Effector memory CD8-positive, alpha-beta T cell (primary cell): ENCODE measurements at regions not wholly inside any gene's neighbourhood (a gene's known extent, or its start where the extent isn't known, plus 50 kb on each side); places are given as distances from the start of the nearest gene placed in this dataset.

Source experiments
- ATAC-seq: fragments of 150-1000 bp; cut with Tn5 transposase; replicated peaks from 2 replicates; pipeline ENCODE4 v1.10.0; 2021; ENCODE audit warnings: mild to moderate bottlenecking, moderate library complexity
- DNase-seq, 3 experiments: peaks; one replicate each; pipeline ENCODE4 v3.0.0; 2021
- H3K27ac Mint-ChIP-seq, 2 donors: one replicate each; pipeline ENCODE4 v1.8.0; 2022; ENCODE audit warnings: mild to moderate bottlenecking in 2 of 2, mixed read lengths in 2 of 2, moderate library complexity in 2 of 2
- H3K27me3 Mint-ChIP-seq, 2 donors: one replicate each; pipeline ENCODE4 v1.8.0; 2022; ENCODE audit warnings: mixed read lengths in 2 of 2
- H3K36me3 Mint-ChIP-seq: one replicate; pipeline ENCODE4 v1.8.0; 2022; ENCODE audit warnings: mild to moderate bottlenecking, moderate library complexity, mixed read lengths; ENCODE audit not compliant: insufficient read depth
- H3K4me1 Mint-ChIP-seq, 2 donors: one replicate each; pipeline ENCODE4 v1.8.0; 2022; ENCODE audit warnings: low read depth in 2 of 2, mixed read lengths in 2 of 2
- H3K4me3 Mint-ChIP-seq, 2 donors: one replicate each; pipeline ENCODE4 v1.8.0; 2022; ENCODE audit warnings: mild to moderate bottlenecking in 2 of 2, mixed read lengths in 2 of 2, moderate library complexity in 2 of 2
- H3K9me3 Mint-ChIP-seq, 2 donors: one replicate each; pipeline ENCODE4 v1.8.0; 2022; ENCODE audit warnings: mixed read lengths in 2 of 2

- Mint-ChIP-seq H3K9me3 (no peaks in the 10 kb centered on the region), H3K36me3 (no peaks in the 10 kb centered on the region), H3K4me1 (no peaks in the 10 kb centered on the region), H3K4me3 (no peak overlapping the region), H3K27ac (no peak overlapping the region), H3K27me3 (peaks cover 0 to 6% of the 10 kb centered on the region in 2 donors)
- no peak for DNase-seq
- no peak for ATAC-seq
Observed at GRCh38 chrX:16466640-16467432, 183.1 kb upstream of the S100G start.

DNA sequence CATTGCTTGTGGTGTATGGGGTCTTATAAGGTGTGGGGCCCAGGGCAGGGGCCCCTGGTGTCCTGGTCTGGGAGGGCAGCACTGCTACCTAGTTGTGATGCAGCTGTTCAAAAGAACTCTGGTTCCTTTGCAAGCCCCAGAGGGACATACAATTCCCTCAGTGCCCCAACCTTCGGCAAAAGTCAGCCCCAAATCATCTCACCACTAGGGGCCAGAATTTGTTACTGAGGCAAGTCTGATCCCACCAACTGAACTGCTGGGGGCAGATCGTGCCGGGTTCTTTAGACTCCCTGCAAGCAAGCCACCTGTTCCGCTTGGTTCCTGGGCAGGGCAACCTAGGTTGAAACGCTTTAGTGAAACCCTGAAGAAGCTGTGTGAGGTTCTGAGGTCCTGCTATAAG lies 180.1 kb upstream of the S100G start:
- Mint-ChIP-seq H3K27ac (no peak overlapping the region), H3K27me3 (peaks cover 0 to 6% of the 10 kb centered on the region in 2 donors), H3K4me3 (no peak overlapping the region), H3K36me3 (no peaks in the 10 kb centered on the region), H3K9me3 (no peaks in the 10 kb centered on the region), H3K4me1 (no peaks in the 10 kb centered on the region)
- DNase-seq = no peak
- no peak for ATAC-seq

- Mint-ChIP-seq H3K36me3 (no peaks in the 10 kb centered on the region), H3K27ac (no peak overlapping the region), H3K4me3 (no peak overlapping the region), H3K4me1 (no peaks in the 10 kb centered on the region), H3K9me3 (no peaks in the 10 kb centered on the region), H3K27me3 (no peaks in the 10 kb centered on the region)
- DNase-seq (no peak), ATAC-seq (no peak)
Observed at GRCh38 chrX:16472345-16472744, 177.6 kb upstream of the S100G start.

DNA sequence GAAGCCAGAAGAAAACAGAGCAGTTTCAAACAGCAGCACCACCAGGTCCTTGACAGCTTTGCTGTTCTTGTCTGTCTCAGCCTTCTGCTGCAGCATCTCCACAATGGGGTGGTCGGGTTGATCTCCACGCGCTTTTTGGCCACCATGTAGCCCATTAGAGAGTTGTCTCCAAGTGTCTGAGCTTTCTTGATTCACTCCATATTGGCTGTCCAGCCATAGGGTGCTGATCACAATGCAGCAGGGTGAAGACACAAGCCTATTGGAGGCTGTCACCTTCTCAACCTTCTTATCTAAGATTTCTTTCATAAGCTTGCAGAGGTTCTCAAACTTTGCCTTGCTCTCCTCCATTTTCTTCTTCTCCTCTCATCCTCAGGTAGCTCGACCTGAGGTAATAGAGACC lies 175.4 kb upstream of the S100G start:
- no peaks in the 10 kb centered on the region for H3K27me3 Mint-ChIP-seq
- H3K36me3 Mint-ChIP-seq = no peaks in the 10 kb centered on the region
- no peak overlapping the region for H3K4me3 Mint-ChIP-seq
- H3K9me3 Mint-ChIP-seq = no peaks in the 10 kb centered on the region
- H3K27ac Mint-ChIP-seq = no peak overlapping the region
- ATAC-seq = no peak
- DNase-seq = no peak
- peaks cover 0 to 4% of the 10 kb centered on the region in 2 donors for H3K4me1 Mint-ChIP-seq

- Mint-ChIP-seq H3K27ac (no peak overlapping the region), H3K9me3 (no peaks in the 10 kb centered on the region), H3K27me3 (no peaks in the 10 kb centered on the region), H3K36me3 (no peaks in the 10 kb centered on the region), H3K4me1 (peaks cover 0 to 4% of the 10 kb centered on the region in 2 donors), H3K4me3 (no peak overlapping the region)
- ATAC-seq (no peak), DNase-seq (no peak)
Observed at GRCh38 chrX:16476009-16476408, 173.9 kb upstream of the S100G start.

DNA sequence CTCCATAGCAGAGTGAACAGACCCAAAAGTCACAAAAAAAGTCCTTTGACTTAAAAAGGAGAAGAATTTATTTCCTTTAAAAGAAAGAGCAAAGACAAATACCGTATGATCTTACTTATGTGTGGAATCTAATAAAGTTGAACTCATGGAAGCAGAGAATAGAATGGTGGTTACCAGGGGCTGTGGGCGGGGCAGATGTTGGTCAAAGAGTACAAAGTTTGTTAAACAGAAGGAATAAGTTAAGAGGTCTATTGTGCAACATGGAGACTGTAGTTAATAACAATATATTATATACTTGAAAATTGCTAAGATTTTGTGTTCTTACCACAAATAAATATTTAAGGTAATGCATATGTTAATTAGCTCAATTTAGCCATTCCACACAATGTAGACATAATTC lies 173.3 kb upstream of the S100G start:
- Mint-ChIP-seq H3K27ac (no peak overlapping the region), H3K9me3 (no peaks in the 10 kb centered on the region), H3K27me3 (peaks cover 0 to 6% of the 10 kb centered on the region in 2 donors), H3K4me3 (no peak overlapping the region), H3K4me1 (peaks cover 0 to 4% of the 10 kb centered on the region in 2 donors), H3K36me3 (no peaks in the 10 kb centered on the region)
- ATAC-seq (no peak), DNase-seq (no peak)

DNA sequence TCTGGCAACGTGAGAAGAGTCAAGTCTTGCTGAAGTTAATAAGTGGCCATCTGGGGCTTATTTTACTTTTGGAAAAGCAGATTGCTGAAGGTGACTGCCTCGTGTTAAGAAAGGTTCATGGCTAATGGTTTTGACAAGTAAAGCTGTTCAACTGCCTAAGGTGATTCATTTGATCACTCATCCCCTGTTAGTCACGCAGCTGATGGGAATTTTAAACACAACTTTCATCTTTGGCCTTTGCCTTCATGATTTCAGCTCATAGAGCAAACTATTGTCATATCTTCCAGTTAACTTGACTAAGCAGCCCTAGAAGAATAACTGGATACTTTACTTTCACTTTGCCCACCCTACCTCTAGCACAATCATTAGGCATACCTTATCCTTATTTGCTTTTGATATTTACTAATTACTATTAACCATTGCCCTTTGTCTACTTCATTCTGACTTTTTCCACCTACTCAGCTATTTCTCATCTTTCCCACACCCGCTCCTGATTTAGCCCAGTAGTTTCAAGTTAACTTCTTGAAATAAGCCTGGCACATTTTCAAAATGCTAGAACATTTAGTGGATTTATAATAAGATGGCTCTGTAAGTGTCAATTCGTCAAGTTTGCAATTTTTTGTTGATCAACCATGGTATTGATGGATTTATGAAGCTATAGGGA lies 170.6 kb upstream of the S100G start:
- DNase-seq = no peak
- Mint-ChIP-seq H3K27ac (no peak overlapping the region), H3K4me1 (peaks cover 3 to 4% of the 10 kb centered on the region in 2 donors), H3K4me3 (no peak overlapping the region), H3K9me3 (no peaks in the 10 kb centered on the region), H3K36me3 (no peaks in the 10 kb centered on the region), H3K27me3 (peaks cover 0 to 7% of the 10 kb centered on the region in 2 donors)
- ATAC-seq = no peak

- no peak overlapping the region for H3K4me3 Mint-ChIP-seq
- ATAC-seq (no peak), DNase-seq (no peak)
- H3K9me3 Mint-ChIP-seq = no peaks in the 10 kb centered on the region
- H3K36me3 Mint-ChIP-seq = no peaks in the 10 kb centered on the region
- H3K27ac Mint-ChIP-seq = no peak overlapping the region
- H3K27me3 Mint-ChIP-seq = peaks cover 0 to 7% of the 10 kb centered on the region in 2 donors
- H3K4me1 Mint-ChIP-seq = peaks cover 3 to 4% of the 10 kb centered on the region in 2 donors
Observed at GRCh38 chrX:16480049-16480448, 169.9 kb upstream of the S100G start.

DNA sequence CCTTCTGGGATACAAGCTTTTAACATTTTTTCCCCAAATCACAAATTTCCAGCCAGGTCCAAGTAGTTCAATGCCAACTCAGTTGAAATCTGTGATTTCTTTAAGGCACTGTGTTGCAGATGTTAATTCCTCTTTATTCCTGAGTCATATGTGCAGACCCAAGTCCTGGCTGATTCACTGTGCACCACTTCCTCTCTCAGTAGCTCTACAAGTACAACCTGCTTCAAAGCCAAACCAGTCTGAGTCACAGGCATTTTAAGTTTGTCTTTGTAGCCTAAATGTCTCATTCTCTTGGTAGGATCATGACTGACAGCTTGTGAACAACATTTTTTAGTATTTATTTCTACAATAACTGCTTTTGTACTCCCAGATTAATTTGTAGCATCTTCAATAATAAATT lies 165.6 kb upstream of the S100G start:
- Mint-ChIP-seq H3K4me3 (no peak overlapping the region), H3K4me1 (peaks cover 0 to 3% of the 10 kb centered on the region in 2 donors), H3K9me3 (no peaks in the 10 kb centered on the region), H3K27ac (no peak overlapping the region), H3K27me3 (peaks cover 0 to 7% of the 10 kb centered on the region in 2 donors), H3K36me3 (no peaks in the 10 kb centered on the region)
- ATAC-seq (peak; percentile 59), DNase-seq (no peak)

- Mint-ChIP-seq H3K27ac (no peak overlapping the region), H3K9me3 (no peaks in the 10 kb centered on the region), H3K4me3 (no peak overlapping the region), H3K4me1 (peaks cover 0 to 3% of the 10 kb centered on the region in 2 donors), H3K27me3 (no peaks in the 10 kb centered on the region), H3K36me3 (no peaks in the 10 kb centered on the region)
- ATAC-seq (no peak), DNase-seq (no peak)
Observed at GRCh38 chrX:16487620-16488385, 162.2 kb upstream of the S100G start.

GRCh38 chrX:16488959-16489358 lies 161.0 kb upstream of the S100G start:
- Mint-ChIP-seq H3K4me1 (peaks cover 0 to 3% of the 10 kb centered on the region in 2 donors), H3K27me3 (peaks cover 8 to 9% of the 10 kb centered on the region in 2 donors), H3K9me3 (no peaks in the 10 kb centered on the region), H3K36me3 (no peaks in the 10 kb centered on the region), H3K27ac (no peak overlapping the region), H3K4me3 (no peak overlapping the region)
- no peak for DNase-seq
- no peak for ATAC-seq

DNA sequence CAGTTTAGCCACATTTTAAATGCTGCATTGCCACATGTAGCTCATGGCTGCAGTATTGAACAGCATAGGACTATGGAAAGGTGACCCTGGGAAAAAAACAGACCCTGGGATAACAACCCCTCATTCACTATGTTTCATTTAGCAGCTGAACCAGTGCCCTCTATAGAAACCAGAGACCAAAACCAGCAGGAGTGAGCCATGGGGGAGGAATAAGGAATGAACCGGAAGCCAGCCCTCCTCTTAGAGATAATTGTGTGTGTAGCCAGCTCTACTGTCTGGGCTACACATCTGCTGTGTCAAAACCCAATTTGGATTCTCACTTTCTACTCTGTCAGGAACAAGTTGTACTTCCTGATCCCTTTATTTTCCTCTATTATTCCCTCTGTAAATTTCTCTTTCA lies 158.5 kb upstream of the S100G start:
- Mint-ChIP-seq H3K4me1 (no peaks in the 10 kb centered on the region), H3K27ac (no peak overlapping the region), H3K4me3 (no peak overlapping the region), H3K36me3 (no peaks in the 10 kb centered on the region), H3K9me3 (no peaks in the 10 kb centered on the region), H3K27me3 (peaks cover 8 to 9% of the 10 kb centered on the region in 2 donors)
- ATAC-seq (no peak), DNase-seq (no peak)

DNA sequence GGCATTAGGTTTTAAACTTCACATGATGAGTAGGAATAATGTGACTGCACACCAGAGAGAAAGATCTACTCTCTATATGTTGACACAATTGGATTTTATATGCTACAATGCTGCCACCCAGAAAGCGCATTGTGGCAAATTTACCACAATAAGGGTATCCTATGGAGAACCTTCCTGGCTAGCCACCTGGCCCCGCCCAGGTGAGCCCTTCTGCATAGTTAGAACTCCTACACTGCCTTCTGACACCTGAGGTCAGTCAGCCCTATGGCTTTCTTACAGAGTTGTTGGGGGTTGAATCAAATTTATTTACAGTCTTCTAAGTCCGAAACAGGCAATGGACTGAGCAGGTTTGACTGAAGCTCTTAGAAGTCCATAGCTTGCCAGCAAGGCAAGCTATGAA lies 153.8 kb upstream of the S100G start:
- ATAC-seq (no peak), DNase-seq (no peak)
- H3K36me3 Mint-ChIP-seq = no peaks in the 10 kb centered on the region
- peaks cover 8 to 9% of the 10 kb centered on the region in 2 donors for H3K27me3 Mint-ChIP-seq
- H3K4me1 Mint-ChIP-seq = no peaks in the 10 kb centered on the region
- no peak overlapping the region for H3K27ac Mint-ChIP-seq
- no peaks in the 10 kb centered on the region for H3K9me3 Mint-ChIP-seq
- H3K4me3 Mint-ChIP-seq = no peak overlapping the region
